Nephron progenitor cell (in vitro differentiated cells): ENCODE measurements at regions not wholly inside any gene's neighbourhood (a gene's known extent, or its start where the extent isn't known, plus 50 kb on each side); places are given as distances from the start of the nearest gene placed in this dataset.

Source experiments
- DNase-seq: peaks from one replicate; pipeline ENCODE4 v3.0.0; 2021
- H3K27ac Mint-ChIP-seq: 2 replicates; pipeline ENCODE4 v1.8.0; 2021; ENCODE audit warnings: mild to moderate bottlenecking, moderate library complexity, mixed read lengths
- H3K27me3 Mint-ChIP-seq: 2 replicates; pipeline ENCODE4 v1.8.0; 2021; ENCODE audit warnings: mild to moderate bottlenecking, low read depth, mixed read lengths; ENCODE audit not compliant: poor library complexity
- H3K36me3 Mint-ChIP-seq: 2 replicates; pipeline ENCODE4 v1.8.0; 2021; ENCODE audit warnings: low read depth, mixed read lengths
- H3K4me1 Mint-ChIP-seq: 2 replicates; pipeline ENCODE4 v1.8.0; 2021; ENCODE audit warnings: mixed read lengths
- H3K4me3 Mint-ChIP-seq: 2 replicates; pipeline ENCODE4 v1.8.0; 2021; ENCODE audit warnings: mild to moderate bottlenecking, moderate library complexity, mixed read lengths
- H3K9me3 Mint-ChIP-seq: 2 replicates; pipeline ENCODE4 v1.8.0; 2021; ENCODE audit warnings: mild to moderate bottlenecking, moderate library complexity, mixed read lengths
- TF ChIP-seq, protein P1 (sequence below): fragments of 200-600 bp; sonication (generic); IDR thresholded peaks from 2 replicates; pipeline ENCODE4 v1.5.0; 2021; ENCODE audit warnings: antibody characterized with exemption

DNA sequence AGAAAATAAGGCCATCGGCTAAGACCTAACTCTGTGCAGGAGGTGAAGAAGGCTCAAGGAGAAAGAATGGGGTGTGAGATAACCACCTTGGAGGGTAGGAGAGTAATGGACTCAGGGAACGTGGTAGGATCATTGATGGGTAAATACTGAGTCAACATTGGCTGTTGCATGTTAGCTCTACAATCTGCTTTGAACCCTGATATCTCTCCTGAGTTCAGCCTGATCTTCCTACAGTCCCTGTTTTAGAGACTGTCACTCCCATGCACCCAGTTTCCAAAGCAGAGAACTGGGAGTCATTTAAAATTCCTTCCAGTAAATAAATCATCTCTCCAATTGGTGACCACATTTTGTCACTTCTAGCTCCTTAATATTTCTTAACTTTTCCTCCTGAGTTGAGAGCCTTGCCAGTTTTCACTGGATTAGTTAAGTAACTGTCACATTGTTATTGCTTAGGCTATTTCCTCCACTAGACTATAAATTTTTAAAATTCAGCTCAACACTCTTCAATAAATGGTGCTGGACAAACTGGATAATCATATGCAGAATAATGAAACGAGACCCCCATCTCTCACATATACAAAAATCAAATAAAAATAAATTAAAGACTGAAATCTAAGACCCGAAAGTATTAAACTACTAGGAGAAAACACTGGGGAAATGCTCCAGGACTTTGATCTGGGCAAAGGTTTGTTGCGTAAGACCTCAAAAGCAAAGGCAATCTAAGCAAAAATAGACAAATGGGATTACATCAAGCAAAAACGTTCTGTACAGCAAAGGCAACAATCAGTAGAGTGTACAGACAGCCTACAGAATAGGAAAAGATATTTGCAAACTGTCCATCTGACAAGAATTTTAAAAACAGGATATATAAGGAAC, 138.9 kb upstream of the TMEM170B start:
- peaks cover 22% of the 10 kb centered on the region for H3K4me1 Mint-ChIP-seq
- no peak overlapping the region for H3K27ac Mint-ChIP-seq
- H3K27me3 Mint-ChIP-seq, result peaks cover 3% of the 10 kb centered on the region
- H3K9me3 Mint-ChIP-seq, result peaks cover 23% of the 10 kb centered on the region
- H3K4me3 Mint-ChIP-seq, result no peak overlapping the region
- H3K36me3 Mint-ChIP-seq, result no peaks in the 10 kb centered on the region
- TF ChIP-seq, protein P1, sequence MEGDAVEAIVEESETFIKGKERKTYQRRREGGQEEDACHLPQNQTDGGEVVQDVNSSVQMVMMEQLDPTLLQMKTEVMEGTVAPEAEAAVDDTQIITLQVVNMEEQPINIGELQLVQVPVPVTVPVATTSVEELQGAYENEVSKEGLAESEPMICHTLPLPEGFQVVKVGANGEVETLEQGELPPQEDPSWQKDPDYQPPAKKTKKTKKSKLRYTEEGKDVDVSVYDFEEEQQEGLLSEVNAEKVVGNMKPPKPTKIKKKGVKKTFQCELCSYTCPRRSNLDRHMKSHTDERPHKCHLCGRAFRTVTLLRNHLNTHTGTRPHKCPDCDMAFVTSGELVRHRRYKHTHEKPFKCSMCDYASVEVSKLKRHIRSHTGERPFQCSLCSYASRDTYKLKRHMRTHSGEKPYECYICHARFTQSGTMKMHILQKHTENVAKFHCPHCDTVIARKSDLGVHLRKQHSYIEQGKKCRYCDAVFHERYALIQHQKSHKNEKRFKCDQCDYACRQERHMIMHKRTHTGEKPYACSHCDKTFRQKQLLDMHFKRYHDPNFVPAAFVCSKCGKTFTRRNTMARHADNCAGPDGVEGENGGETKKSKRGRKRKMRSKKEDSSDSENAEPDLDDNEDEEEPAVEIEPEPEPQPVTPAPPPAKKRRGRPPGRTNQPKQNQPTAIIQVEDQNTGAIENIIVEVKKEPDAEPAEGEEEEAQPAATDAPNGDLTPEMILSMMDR, result no peak
- no peak for DNase-seq

DNA sequence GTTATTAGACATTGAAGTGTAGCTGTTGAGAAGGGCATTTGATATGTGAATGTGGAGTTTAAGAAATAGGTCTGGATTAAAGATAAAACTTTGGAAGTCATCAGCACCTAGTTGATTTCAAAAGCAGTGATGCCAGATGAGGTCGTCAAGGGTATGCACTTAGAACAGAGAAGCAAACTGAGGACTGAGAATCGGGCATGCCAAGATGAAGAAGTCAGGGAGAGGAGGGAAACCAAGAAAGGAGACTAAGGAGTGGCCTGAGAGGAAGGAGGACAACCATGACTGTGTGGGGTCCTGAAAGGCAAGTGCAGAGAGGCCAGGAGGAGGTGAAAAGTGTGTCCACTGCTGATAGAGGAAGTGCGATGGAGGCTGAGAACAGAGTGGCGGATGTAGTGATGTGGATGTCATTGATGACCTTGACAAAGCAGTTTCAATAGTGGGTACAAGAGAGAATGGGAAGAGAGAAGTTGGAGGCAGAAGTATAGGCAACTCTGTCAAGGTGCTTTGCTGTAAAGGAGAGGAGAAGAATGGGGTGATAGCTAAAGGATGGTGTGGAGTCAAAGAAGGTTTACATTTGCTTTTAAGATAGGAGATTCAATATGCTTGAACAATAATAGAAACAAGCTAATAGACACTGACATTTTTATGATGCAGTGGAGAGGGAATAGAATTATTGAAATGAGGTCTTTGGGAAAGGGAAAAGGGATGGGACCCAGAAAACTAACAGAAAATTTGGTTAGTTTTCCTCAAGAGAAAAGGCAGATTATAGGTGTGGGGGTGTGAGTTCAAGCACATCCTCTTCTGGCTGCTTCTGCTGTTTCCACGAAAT, 139.7 kb upstream of the TMEM170B start:
- Mint-ChIP-seq H3K27ac (no peak overlapping the region), H3K4me3 (no peak overlapping the region), H3K4me1 (peaks cover 23% of the 10 kb centered on the region)

DNA sequence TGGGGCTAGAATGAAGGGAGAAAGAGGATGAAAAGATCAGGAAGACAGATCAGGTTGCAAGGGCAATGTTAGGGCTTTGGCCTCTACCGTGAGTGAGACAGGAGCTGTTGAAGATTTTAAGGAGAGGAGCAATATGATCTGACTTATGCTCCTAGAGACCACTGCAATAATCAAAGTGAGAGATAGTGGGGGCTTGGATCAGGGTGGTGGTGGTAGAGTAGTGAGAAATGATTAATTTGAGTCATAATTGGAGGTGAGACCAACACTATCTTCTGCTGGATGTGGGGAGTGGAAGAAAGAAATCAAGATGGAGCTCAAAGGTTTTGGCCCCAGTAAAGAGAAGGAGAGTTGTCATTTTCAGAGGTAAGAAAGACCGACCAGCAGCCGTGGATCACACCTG, 140.7 kb upstream of the TMEM170B start:
- H3K36me3 Mint-ChIP-seq, result peaks cover 4% of the 10 kb centered on the region
- peaks cover 24% of the 10 kb centered on the region for H3K4me1 Mint-ChIP-seq
- peaks cover 3% of the 10 kb centered on the region for H3K27me3 Mint-ChIP-seq
- no peak for DNase-seq
- peaks cover 21% of the 10 kb centered on the region for H3K9me3 Mint-ChIP-seq
- H3K4me3 Mint-ChIP-seq, result no peak overlapping the region
- no peak overlapping the region for H3K27ac Mint-ChIP-seq
- TF ChIP-seq, protein P1, result no peak

More for the DNA sequence above, 139.7 kb upstream of the TMEM170B start:
- DNase-seq, result no peak
- Mint-ChIP-seq H3K36me3 (no peaks in the 10 kb centered on the region), H3K9me3 (peaks cover 18% of the 10 kb centered on the region), H3K27me3 (peaks cover 3% of the 10 kb centered on the region)
- TF ChIP-seq, protein P1, result no peak

DNA sequence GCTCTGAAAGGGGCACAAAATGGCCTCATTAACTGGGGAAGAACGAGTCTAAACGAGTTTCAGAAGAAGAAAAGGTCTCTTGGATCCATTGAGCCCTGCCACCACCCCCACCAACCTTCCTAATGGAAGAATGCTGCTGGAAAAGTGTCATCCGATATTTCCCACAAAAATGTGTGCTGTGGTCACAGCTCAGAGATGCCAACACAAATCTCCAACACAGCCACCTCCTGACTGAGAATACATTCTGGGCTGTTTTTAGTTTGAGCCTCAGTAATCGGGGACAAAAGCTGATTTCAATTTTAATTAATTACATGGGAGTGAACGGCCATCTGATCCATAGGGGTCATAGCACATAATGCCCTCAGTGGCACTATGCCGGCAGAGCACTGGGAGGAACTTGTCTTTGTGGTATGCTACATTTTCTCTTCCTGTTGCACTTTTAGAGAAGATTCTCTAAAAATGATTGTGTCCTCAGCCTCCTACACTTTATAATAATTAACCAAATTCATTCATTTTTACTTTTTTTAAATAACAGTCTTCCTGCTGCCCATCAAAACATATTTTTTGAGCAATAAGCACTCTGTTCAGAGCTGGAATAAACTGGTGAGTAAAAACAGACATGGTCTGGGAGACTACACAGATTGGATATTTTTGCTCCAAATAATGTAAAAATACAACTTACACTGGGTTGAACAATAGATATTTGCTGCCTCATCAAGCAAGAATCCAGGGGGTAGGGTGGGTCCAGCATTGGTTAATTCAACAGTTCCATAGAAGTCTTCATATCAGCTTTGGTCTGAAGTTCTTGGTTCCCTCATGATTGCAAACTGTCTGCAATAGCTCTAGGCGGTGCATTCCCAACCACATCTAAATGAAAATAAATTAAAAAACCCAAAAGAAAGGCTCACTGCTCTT, 143.6 kb upstream of the TMEM170B start:
- H3K9me3 Mint-ChIP-seq, result peaks cover 22% of the 10 kb centered on the region
- TF ChIP-seq, protein P1, result no peak
- H3K4me1 Mint-ChIP-seq, result peaks cover 24% of the 10 kb centered on the region
- DNase-seq, result no peak
- H3K36me3 Mint-ChIP-seq, result peaks cover 4% of the 10 kb centered on the region
- H3K4me3 Mint-ChIP-seq, result no peak overlapping the region
- no peak overlapping the region for H3K27ac Mint-ChIP-seq
- H3K27me3 Mint-ChIP-seq, result peaks cover 3% of the 10 kb centered on the region

DNA sequence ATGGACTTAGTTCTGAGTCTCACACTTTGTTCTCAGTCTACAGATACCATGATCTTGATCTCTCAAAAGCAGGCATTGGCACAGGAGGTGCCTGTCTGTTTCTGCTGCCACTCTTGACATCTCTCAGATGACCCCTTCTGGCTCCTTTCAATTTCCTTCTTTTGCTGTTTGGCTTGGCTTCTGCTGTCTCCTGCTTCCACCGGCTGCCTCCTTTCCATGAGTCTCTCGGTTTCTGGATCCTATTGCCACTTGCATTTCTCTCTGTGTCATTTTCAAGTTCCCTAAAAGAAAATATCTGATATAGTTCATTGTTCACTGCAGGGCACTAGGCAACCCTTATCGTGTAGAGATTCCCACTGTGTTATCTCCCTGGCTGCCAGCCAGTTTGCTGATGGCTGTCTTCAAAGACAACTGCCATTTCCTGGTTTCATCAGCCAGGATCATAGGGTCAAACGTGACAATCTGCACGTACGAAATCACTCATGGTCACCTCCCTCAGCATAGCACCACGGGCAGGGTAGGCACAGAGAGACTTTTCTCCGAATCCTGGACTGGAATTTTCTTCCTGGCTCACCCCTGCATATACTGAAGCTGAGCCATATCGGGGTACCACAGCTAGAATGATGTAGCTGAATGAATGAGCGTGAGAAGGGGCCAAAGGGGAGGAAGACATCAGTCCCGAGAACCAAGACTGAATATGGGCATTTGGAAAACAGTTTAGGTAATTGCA, 144.6 kb upstream of the TMEM170B start:
- no peak overlapping the region for H3K4me3 Mint-ChIP-seq
- peaks cover 24% of the 10 kb centered on the region for H3K4me1 Mint-ChIP-seq
- H3K9me3 Mint-ChIP-seq, result peaks cover 22% of the 10 kb centered on the region
- DNase-seq, result no peak
- peak overlapping the region; percentile 27 for H3K27ac Mint-ChIP-seq
- peaks cover 3% of the 10 kb centered on the region for H3K27me3 Mint-ChIP-seq
- peaks cover 4% of the 10 kb centered on the region for H3K36me3 Mint-ChIP-seq
- TF ChIP-seq, protein P1, result no peak
